GM12801 (cell line): ENCODE measurements at regions not wholly inside any gene's neighbourhood (a gene's known extent, or its start where the extent isn't known, plus 50 kb on each side); places are given as distances from the start of the nearest gene placed in this dataset.

Experiments
- CTCF ChIP-seq: IDR thresholded peaks from one replicate; pipeline ENCODE4 v1.5.1; 2011; ENCODE audit warnings: control low read depth; ENCODE audit not compliant: insufficient read length; ENCODE audit errors: extremely low read depth

GRCh38 chr10:59125666-59126065, 50.8 kb upstream of the PHYHIPL start:
- TF ChIP-seq CTCF = no peak

- no peak for TF ChIP-seq CTCF
Measured at GRCh38 chr10:59126261-59126660, 50.2 kb upstream of the PHYHIPL start.
